ENCODE measurements at regions not wholly inside any gene's neighbourhood (a gene's known extent, or its start where the extent isn't known, plus 50 kb on each side); places are given as distances from the start of the nearest gene placed in this dataset.

- ChIA-PET POLR2A (no interaction called here), CTCF (no interaction called here)
- TF ChIP-seq ZNF232 (CRISPR knock-in tag; IDR thresholded peaks at IDR 0.05) (no peak), IRF2 (CRISPR knock-in tag; IDR thresholded peaks at IDR 0.05; ENCODE audit: borderline replicate concordance, low read depth) (no peak), ELF4 (CRISPR knock-in tag; IDR thresholded peaks at IDR 0.05; ENCODE audit: low read depth) (no peak), MXD4 (CRISPR knock-in tag; IDR thresholded peaks at IDR 0.05; ENCODE audit: borderline replicate concordance) (no peak), SOX15 (CRISPR knock-in tag; IDR thresholded peaks at IDR 0.05) (no peak), ZNF423 (CRISPR knock-in tag; IDR thresholded peaks at IDR 0.05) (no peak), AR (CRISPR knock-in tag; IDR thresholded peaks at IDR 0.05) (no peak)
- TF ChIP-seq, protein P1, sequence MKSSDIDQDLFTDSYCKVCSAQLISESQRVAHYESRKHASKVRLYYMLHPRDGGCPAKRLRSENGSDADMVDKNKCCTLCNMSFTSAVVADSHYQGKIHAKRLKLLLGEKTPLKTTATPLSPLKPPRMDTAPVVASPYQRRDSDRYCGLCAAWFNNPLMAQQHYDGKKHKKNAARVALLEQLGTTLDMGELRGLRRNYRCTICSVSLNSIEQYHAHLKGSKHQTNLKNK (CRISPR knock-in tag; IDR thresholded peaks at IDR 0.05) = no peak
- DNase-seq (ENCODE audit: low spot score) (no peak), ATAC-seq (no peak)
- no peak overlapping the region for H3K27ac Mint-ChIP-seq
- H3K9me3 Mint-ChIP-seq = peaks cover 4% of the 10 kb centered on the region; the same call in 1 of the 2 replicates
- H3K4me3 Mint-ChIP-seq = no peak overlapping the region
- H3K4me1 Mint-ChIP-seq = peaks cover 9% of the 10 kb centered on the region
- H3K27me3 Mint-ChIP-seq (ENCODE audit: low read depth) = no peaks in the 10 kb centered on the region
- H3K36me3 Mint-ChIP-seq = no peaks in the 10 kb centered on the region
These were observed 174.2 kb downstream of the RBM26 start for GRCh38 chr13:79231887-79232286.

- Mint-ChIP-seq H3K4me3 (no peak overlapping the region), H3K36me3 (no peaks in the 10 kb centered on the region), H3K27ac (no peak overlapping the region), H3K27me3 (ENCODE audit: low read depth) (peaks cover 2% of the 10 kb centered on the region; the same call in 1 of the 2 replicates), H3K4me1 (peaks cover 25% of the 10 kb centered on the region), H3K9me3 (no peaks in the 10 kb centered on the region)
- ATAC-seq (no peak), DNase-seq (ENCODE audit: low spot score) (no peak)
- ChIA-PET CTCF (no interaction called here), POLR2A (no interaction called here)
- TF ChIP-seq AR (CRISPR knock-in tag; IDR thresholded peaks at IDR 0.05) (no peak), ZNF396 (CRISPR knock-in tag; IDR thresholded peaks at IDR 0.05; ENCODE audit: borderline replicate concordance) (no peak), MAX (CRISPR knock-in tag; IDR thresholded peaks at IDR 0.05) (no peak), MYBL2 (CRISPR knock-in tag; IDR thresholded peaks at IDR 0.05) (no peak), ZSCAN18 (CRISPR knock-in tag; IDR thresholded peaks at IDR 0.05) (no peak), ZNF512 (CRISPR knock-in tag; IDR thresholded peaks at IDR 0.05; ENCODE audit: borderline replicate concordance) (no peak), FOXJ3 (CRISPR knock-in tag; IDR thresholded peaks at IDR 0.05; ENCODE audit: borderline replicate concordance) (no peak), ZNF138 (CRISPR knock-in tag; conservative IDR thresholded peaks at IDR 0.05) (no peak), JAZF1 (CRISPR knock-in tag; IDR thresholded peaks at IDR 0.05) (no peak)
- TF ChIP-seq, protein P2, sequence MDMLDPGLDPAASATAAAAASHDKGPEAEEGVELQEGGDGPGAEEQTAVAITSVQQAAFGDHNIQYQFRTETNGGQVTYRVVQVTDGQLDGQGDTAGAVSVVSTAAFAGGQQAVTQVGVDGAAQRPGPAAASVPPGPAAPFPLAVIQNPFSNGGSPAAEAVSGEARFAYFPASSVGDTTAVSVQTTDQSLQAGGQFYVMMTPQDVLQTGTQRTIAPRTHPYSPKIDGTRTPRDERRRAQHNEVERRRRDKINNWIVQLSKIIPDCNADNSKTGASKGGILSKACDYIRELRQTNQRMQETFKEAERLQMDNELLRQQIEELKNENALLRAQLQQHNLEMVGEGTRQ (CRISPR knock-in tag; IDR thresholded peaks at IDR 0.05) = no peak
- TF ChIP-seq, protein P3, sequence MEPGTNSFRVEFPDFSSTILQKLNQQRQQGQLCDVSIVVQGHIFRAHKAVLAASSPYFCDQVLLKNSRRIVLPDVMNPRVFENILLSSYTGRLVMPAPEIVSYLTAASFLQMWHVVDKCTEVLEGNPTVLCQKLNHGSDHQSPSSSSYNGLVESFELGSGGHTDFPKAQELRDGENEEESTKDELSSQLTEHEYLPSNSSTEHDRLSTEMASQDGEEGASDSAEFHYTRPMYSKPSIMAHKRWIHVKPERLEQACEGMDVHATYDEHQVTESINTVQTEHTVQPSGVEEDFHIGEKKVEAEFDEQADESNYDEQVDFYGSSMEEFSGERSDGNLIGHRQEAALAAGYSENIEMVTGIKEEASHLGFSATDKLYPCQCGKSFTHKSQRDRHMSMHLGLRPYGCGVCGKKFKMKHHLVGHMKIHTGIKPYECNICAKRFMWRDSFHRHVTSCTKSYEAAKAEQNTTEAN (CRISPR knock-in tag; IDR thresholded peaks at IDR 0.05) = no peak
- TF ChIP-seq, protein P4, sequence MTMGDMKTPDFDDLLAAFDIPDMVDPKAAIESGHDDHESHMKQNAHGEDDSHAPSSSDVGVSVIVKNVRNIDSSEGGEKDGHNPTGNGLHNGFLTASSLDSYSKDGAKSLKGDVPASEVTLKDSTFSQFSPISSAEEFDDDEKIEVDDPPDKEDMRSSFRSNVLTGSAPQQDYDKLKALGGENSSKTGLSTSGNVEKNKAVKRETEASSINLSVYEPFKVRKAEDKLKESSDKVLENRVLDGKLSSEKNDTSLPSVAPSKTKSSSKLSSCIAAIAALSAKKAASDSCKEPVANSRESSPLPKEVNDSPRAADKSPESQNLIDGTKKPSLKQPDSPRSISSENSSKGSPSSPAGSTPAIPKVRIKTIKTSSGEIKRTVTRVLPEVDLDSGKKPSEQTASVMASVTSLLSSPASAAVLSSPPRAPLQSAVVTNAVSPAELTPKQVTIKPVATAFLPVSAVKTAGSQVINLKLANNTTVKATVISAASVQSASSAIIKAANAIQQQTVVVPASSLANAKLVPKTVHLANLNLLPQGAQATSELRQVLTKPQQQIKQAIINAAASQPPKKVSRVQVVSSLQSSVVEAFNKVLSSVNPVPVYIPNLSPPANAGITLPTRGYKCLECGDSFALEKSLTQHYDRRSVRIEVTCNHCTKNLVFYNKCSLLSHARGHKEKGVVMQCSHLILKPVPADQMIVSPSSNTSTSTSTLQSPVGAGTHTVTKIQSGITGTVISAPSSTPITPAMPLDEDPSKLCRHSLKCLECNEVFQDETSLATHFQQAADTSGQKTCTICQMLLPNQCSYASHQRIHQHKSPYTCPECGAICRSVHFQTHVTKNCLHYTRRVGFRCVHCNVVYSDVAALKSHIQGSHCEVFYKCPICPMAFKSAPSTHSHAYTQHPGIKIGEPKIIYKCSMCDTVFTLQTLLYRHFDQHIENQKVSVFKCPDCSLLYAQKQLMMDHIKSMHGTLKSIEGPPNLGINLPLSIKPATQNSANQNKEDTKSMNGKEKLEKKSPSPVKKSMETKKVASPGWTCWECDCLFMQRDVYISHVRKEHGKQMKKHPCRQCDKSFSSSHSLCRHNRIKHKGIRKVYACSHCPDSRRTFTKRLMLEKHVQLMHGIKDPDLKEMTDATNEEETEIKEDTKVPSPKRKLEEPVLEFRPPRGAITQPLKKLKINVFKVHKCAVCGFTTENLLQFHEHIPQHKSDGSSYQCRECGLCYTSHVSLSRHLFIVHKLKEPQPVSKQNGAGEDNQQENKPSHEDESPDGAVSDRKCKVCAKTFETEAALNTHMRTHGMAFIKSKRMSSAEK (CRISPR knock-in tag; IDR thresholded peaks at IDR 0.05; ENCODE audit: borderline replicate concordance) = no peak
These were observed 176.3 kb downstream of the RBM26 start for GRCh38 chr13:79229761-79230160.
